HepG2 (cell line): ENCODE measurements at regions not wholly inside any gene's neighbourhood (a gene's known extent, or its start where the extent isn't known, plus 50 kb on each side); places are given as distances from the start of the nearest gene placed in this dataset.

ENCODE experiments used
- ATAC-seq: fragments of 200-7000 bp; cut with Tn5 transposase; 3 replicates; pipeline ENCODE4 v1.9.1; 2020; ENCODE audit warnings: mild to moderate bottlenecking, moderate library complexity
- BruUV-seq: library from RNA; stranded (reverse); fragments of 400-500 nt; replicated peaks from 2 replicates; lab custom pipeline; 2021; lab: Mats Ljungman, UMichigan
- CTCF ChIA-PET: fragments of 300-600 bp; formaldehyde crosslinking; extraction: SDS; loops from one replicate; lab custom pipeline; 2021; ENCODE audit warnings: low total read pairs, inconsistent platforms, low intra/inter-chr PET ratio; lab: Yijun Ruan, JAX
- POLR2A ChIA-PET: fragments of 350-600 bp; sonication (Branson Sonifier 250); formaldehyde crosslinking; loops from one replicate; lab custom pipeline; 2020; ENCODE audit warnings: antibody characterized with exemption, inconsistent platforms; lab: Yijun Ruan, JAX
- DNase-seq: peaks from one replicate; pipeline ENCODE4 v3.0.0-alpha.2; 2015; ENCODE audit warnings: low spot score
- FAIRE-seq: peaks from 3 replicates; lab custom pipeline; 2011; peaks lifted over from hg19 to GRCh38; lab: Jason Lieb, UNC
- H2AFZ ChIP-seq: one replicate; pipeline ENCODE4 v1.6.1; 2011; ENCODE audit warnings: low read length, inconsistent platforms
- H3K27ac ChIP-seq: fragments of 300-600 bp; 3 replicates; pipeline ENCODE4 v1.8.0; 2011; ENCODE audit warnings: mixed run types, mild to moderate bottlenecking, mixed read lengths, low read length, inconsistent platforms; ENCODE audit not compliant: insufficient read depth; ENCODE audit errors: extremely low read length
- H3K27me3 ChIP-seq, 2 experiments: fragments of 200-600 bp in 1 of 2; 2 replicates in 1 of 2; 3 replicates in 1 of 2; pipeline versions ENCODE4 v1.6.0 to v1.8.0; 2011; ENCODE audit warnings: low read length in 2 of 2, mild to moderate bottlenecking in 2 of 2, moderate library complexity in 2 of 2, inconsistent platforms in 1 of 2; ENCODE audit not compliant: insufficient read depth in 2 of 2, control insufficient read depth in 1 of 2
- H3K36me3 ChIP-seq, 2 experiments: fragments of 200-600 bp in 1 of 2; replicated peaks in 1 of 2; 2 replicates in 1 of 2; 3 replicates in 1 of 2; pipeline versions ENCODE4 v1.5.1 to v1.8.0; 2011; ENCODE audit warnings: low read length in 2 of 2, inconsistent platforms in 1 of 2; ENCODE audit not compliant: insufficient read depth in 2 of 2, control insufficient read depth in 1 of 2
- H3K4me1 ChIP-seq: 2 replicates; pipeline ENCODE4 v1.5.1; 2012; ENCODE audit warnings: low read length, inconsistent platforms; ENCODE audit not compliant: insufficient read depth
- H3K4me2 ChIP-seq: 2 replicates; pipeline ENCODE4 v1.6.0; 2011; ENCODE audit warnings: low read depth, low read length, inconsistent platforms
- H3K4me3 ChIP-seq, 3 experiments: fragments of 200-600 bp in 1 of 3; sonication (generic), shearing (Covaris generic) in 1 of 3; replicated peaks in 1 of 3; 2 replicates each; pipeline ENCODE4 v1.5.1; 2011 to 2016; ENCODE audit warnings: low read length in 3 of 3, inconsistent platforms in 2 of 3, low read depth in 2 of 3, mild to moderate bottlenecking in 2 of 3, control low read depth in 1 of 3, mixed read lengths in 1 of 3; ENCODE audit not compliant: insufficient read depth in 1 of 3
- H3K79me2 ChIP-seq: one replicate; pipeline ENCODE4 v1.6.1; 2011; ENCODE audit warnings: low read length, inconsistent platforms; ENCODE audit not compliant: insufficient read depth
- H3K9ac ChIP-seq: 2 replicates; pipeline ENCODE4 v1.6.0; 2011; ENCODE audit warnings: mild to moderate bottlenecking, low read depth, low read length, inconsistent platforms; ENCODE audit not compliant: insufficient read depth
- H3K9me3 ChIP-seq: 2 replicates; pipeline ENCODE4 v1.5.1; 2012; ENCODE audit warnings: mild to moderate bottlenecking, low read length
- H4K20me1 ChIP-seq: 2 replicates; pipeline ENCODE4 v1.6.0; 2011; ENCODE audit warnings: inconsistent platforms, mild to moderate bottlenecking, low read length, moderate library complexity; ENCODE audit not compliant: insufficient read depth
- AFF4 ChIP-seq: sonication (generic); formaldehyde crosslinking; IDR thresholded peaks from 2 replicates; pipeline ENCODE4 v1.4.0; 2020; ENCODE audit warnings: missing genetic modification reagents
- ATF7-NPFF ChIP-seq: sonication (generic); formaldehyde crosslinking; IDR thresholded peaks from 2 replicates; pipeline ENCODE4 v1.8.1; 2023; ENCODE audit warnings: mild to moderate bottlenecking, low read depth, missing genetic modification reagents, moderate library complexity
- FOXP1 ChIP-seq, 2 experiments: fragments of 450-650 bp in 1 of 2; IDR thresholded peaks; 2 replicates each; pipeline ENCODE4 v1.6.1; 2017 to 2018; ENCODE audit warnings: antibody characterized with exemption in 1 of 2
- MATR3 ChIP-seq: sonication (generic); formaldehyde crosslinking; IDR thresholded peaks from 2 replicates; pipeline ENCODE4 v1.4.0; 2020; ENCODE audit warnings: missing genetic modification reagents
- NFYB ChIP-seq: sonication (generic); formaldehyde crosslinking; IDR thresholded peaks from 2 replicates; pipeline ENCODE4 v1.4.0; 2020; ENCODE audit warnings: missing genetic modification reagents
- ZFP62 ChIP-seq: sonication (generic); formaldehyde crosslinking; IDR thresholded peaks from 2 replicates; pipeline ENCODE4 v1.4.0; 2020; ENCODE audit warnings: missing genetic modification reagents
- ZNF160 ChIP-seq: sonication (generic); formaldehyde crosslinking; IDR thresholded peaks from 2 replicates; pipeline ENCODE4 v1.8.0; 2022; ENCODE audit warnings: mild to moderate bottlenecking, inconsistent platforms, missing genetic modification reagents
- ZNF253 ChIP-seq: sonication (generic); formaldehyde crosslinking; IDR thresholded peaks from 2 replicates; pipeline ENCODE4 v1.8.0; 2022; ENCODE audit warnings: mild to moderate bottlenecking, missing genetic modification reagents, borderline replicate concordance
- ZNF407 ChIP-seq: sonication (generic); formaldehyde crosslinking; IDR thresholded peaks from one replicate; pipeline ENCODE4 v1.5.1; 2020; ENCODE audit warnings: mild to moderate bottlenecking, missing genetic modification reagents; ENCODE audit errors: not compliant biosample characterization
- ZNF777 ChIP-seq: sonication (generic); formaldehyde crosslinking; IDR thresholded peaks from 2 replicates; pipeline ENCODE4 v1.4.0; 2020; ENCODE audit warnings: missing genetic modification reagents
- ZSCAN12 ChIP-seq: sonication (generic); formaldehyde crosslinking; IDR thresholded peaks from 2 replicates; pipeline ENCODE4 v1.9.0; 2021; ENCODE audit warnings: mild to moderate bottlenecking, missing genetic modification reagents
- WGBS: methylation state at CpG from one replicate; pipeline ENCODE4 v1.1.6; 2017; ENCODE audit warnings: low lambda C conversion rate; 5-methylcytosine and 5-hydroxymethylcytosine counted together
- in situ Hi-C: cut with HindIII; loops from 2 replicates; pipeline ENCODE4 v1.10.0; 2017; ENCODE audit warnings: low pct_unique_long_range_greater_than_20kb; ENCODE audit not compliant: extremely low pct_ligation_motif_present
- intact Hi-C: fragments of 100-400 bp; cut with micrococcal nuclease; formaldehyde crosslinking; loops from one replicate; pipeline ENCODE4 v1.10.0; 2022; ENCODE audit not compliant: unreplicated experiment

- Histone ChIP-seq H3K4me3 (no peak overlapping the region), H3K9me3 (no peaks in the 10 kb centered on the region), H4K20me1 (no peaks in the 10 kb centered on the region), H3K4me1 (no peaks in the 10 kb centered on the region), H3K36me3 (no peaks in the 10 kb centered on the region), H3K27ac (no peak overlapping the region), H3K4me2 (no peak overlapping the region), H3K27me3 (peaks cover 0 to 11% of the 10 kb centered on the region in 2 experiments; a peak in 2 of 5 replicates), H3K9ac (no peak overlapping the region), H2AFZ (no peak overlapping the region), H3K79me2 (no peaks in the 10 kb centered on the region)
- no peak for DNase-seq
- 25% methylated on average over 7 of the region's 7 CpGs for WGBS
- ChIA-PET CTCF (no interaction called here), POLR2A (no interaction called here)
- no peak for ATAC-seq
- no peak for FAIRE-seq
- in situ Hi-C loops: no loop called here
- intact Hi-C loops: no loop called here
- BruUV-seq: no TSS peak
- TF ChIP-seq ZNF160 (CRISPR knock-in tag): no peak
- no peak for TF ChIP-seq FOXP1 (IDR thresholded peaks at IDR 0.05)
- TF ChIP-seq FOXP1 (CRISPR knock-in tag; IDR thresholded peaks at IDR 0.05): no peak
- TF ChIP-seq ATF7-NPFF: no peak
- no peak for TF ChIP-seq AFF4 (CRISPR knock-in tag)
- TF ChIP-seq ZNF407 (CRISPR knock-in tag): no peak
- TF ChIP-seq NFYB (CRISPR knock-in tag): no peak
- TF ChIP-seq ZSCAN12 (CRISPR knock-in tag): no peak
- no peak for TF ChIP-seq ZNF253 (CRISPR knock-in tag)
- TF ChIP-seq ZFP62 (CRISPR knock-in tag): no peak
- no peak for TF ChIP-seq MATR3 (CRISPR knock-in tag)
- no peak for TF ChIP-seq ZNF777 (CRISPR knock-in tag)
Observed at GRCh38 chr10:91023700-91024398, 103.0 kb upstream of the ANKRD1 start.
